ENCODE measurements at regions not wholly inside any gene's neighbourhood (a gene's known extent, or its start where the extent isn't known, plus 50 kb on each side); places are given as distances from the start of the nearest gene placed in this dataset.

DNA sequence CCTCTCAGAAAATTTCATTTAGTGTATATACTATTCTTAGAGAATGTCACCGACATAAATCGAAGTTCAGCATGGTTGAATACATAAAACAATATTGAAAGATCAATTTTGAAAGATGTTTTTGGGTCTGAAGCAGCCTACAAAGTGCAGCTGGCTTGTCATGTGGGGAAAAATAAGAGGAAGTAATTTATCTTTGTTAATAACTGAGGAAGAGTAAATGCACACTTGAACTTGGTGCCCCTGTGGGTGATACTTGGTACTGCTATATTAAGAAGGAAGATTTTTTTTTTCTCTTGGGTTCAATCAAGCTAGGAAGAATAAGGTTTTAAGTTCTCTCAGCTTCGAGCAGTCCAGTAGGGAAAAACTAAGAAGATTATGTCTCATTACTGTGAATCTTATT lies 661.3 kb downstream of the RPL10L start:
- TF ChIP-seq EZH2 (IDR thresholded peaks at IDR 0.05; ENCODE audit: insufficient read depth, poor library complexity, severe bottlenecking) (no peak), EZH2phosphoT487 (IDR thresholded peaks at IDR 0.05; ENCODE audit: insufficient read depth, low read depth) (no peak)
